ENCODE measurements at regions not wholly inside any gene's neighbourhood (a gene's known extent, or its start where the extent isn't known, plus 50 kb on each side); places are given as distances from the start of the nearest gene placed in this dataset.

DNA sequence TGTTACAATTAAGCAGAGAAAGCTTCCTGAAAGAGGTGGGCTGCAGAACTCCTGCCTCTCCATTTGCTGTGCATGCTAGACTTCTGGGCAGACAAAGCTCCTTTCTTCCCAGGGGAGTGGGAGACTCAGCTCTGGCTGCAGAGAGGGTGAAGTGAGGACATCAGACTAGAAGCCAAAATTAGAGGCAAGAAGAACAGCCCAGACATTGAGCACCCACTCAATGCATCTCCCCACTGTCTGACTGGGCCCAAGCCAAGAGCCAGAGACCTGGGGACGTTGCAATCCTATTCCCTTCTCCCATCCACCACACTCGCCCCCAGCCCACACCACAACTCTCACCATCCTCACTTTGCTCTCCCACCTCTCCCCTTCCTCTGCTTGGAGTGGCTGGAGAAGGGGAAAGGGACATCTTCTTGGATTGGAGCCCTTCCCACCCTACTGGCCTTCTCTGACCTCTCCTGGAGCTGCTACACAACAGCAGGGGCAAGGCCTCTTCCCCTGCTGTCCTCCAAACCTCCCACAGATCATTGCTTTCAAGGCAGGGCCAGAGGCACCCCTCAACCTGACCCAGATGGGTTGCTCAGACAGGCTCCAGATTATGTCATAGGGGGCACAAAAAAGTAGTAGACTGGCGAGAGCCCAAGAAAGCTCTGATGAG, 477.7 kb upstream of the CADM1 start:
- H3K27ac Mint-ChIP-seq, result peak overlapping the region; percentile 85
- TF ChIP-seq EZH2 (IDR thresholded peaks at IDR 0.05), result no peak
- TF ChIP-seq, protein P1, sequence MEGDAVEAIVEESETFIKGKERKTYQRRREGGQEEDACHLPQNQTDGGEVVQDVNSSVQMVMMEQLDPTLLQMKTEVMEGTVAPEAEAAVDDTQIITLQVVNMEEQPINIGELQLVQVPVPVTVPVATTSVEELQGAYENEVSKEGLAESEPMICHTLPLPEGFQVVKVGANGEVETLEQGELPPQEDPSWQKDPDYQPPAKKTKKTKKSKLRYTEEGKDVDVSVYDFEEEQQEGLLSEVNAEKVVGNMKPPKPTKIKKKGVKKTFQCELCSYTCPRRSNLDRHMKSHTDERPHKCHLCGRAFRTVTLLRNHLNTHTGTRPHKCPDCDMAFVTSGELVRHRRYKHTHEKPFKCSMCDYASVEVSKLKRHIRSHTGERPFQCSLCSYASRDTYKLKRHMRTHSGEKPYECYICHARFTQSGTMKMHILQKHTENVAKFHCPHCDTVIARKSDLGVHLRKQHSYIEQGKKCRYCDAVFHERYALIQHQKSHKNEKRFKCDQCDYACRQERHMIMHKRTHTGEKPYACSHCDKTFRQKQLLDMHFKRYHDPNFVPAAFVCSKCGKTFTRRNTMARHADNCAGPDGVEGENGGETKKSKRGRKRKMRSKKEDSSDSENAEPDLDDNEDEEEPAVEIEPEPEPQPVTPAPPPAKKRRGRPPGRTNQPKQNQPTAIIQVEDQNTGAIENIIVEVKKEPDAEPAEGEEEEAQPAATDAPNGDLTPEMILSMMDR (IDR thresholded peaks at IDR 0.05), result no peak
- TF ChIP-seq EZH2phosphoT487 (IDR thresholded peaks at IDR 0.05), result no peak
- Histone ChIP-seq H2AFZ (replicated peaks) (no peak overlapping the region), H3K4me2 (no peak overlapping the region), H3K4me1 (peaks cover 5% of the 10 kb centered on the region), H3K9ac (no peak overlapping the region), H3K27me3 (peaks cover 35% of the 10 kb centered on the region), H3K9me3 (ENCODE audit: low read depth) (no peaks in the 10 kb centered on the region), H3K4me3 (no peak overlapping the region), H3K79me2 (ENCODE audit: low read depth) (no peaks in the 10 kb centered on the region), H3K36me3 (no peaks in the 10 kb centered on the region), H3F3A (ENCODE audit: low read depth) (peaks cover 4% of the 10 kb centered on the region), H3K27ac (no peak overlapping the region), H4K20me1 (ENCODE audit: low read depth) (no peaks in the 10 kb centered on the region)
- H3K36me3 Mint-ChIP-seq, result no peaks in the 10 kb centered on the region
- no peak for DNase-seq (ENCODE audit: low spot score)
- H3K4me1 Mint-ChIP-seq, result peaks cover 36% of the 10 kb centered on the region
- peaks cover 12% of the 10 kb centered on the region for H3K27me3 Mint-ChIP-seq (ENCODE audit: insufficient read depth, low read depth)
- H3K9me3 Mint-ChIP-seq, result peaks cover 3% of the 10 kb centered on the region
- peak overlapping the region; percentile 1 for H3K4me3 Mint-ChIP-seq

DNA sequence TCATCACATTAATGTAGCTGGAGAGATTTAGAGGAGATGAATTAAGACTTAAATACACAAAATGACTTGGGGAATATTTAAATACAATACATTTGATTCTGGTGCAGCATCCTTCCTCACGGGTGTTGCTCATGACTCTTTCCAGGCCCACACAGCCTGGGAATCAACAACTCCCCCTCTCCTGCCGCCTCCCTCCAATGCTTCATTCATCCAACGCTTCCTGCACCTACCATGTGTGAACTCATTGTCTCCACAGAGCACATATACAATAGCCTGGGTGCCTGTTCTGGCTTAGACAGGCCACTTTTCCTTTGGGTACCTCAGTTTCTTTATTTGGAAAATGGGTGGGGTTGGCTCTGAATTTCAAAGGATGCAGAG, 476.9 kb upstream of the CADM1 start:
- Histone ChIP-seq H3K4me2 (no peak overlapping the region), H3K79me2 (ENCODE audit: low read depth) (no peaks in the 10 kb centered on the region), H3K27ac (no peak overlapping the region), H3K36me3 (no peaks in the 10 kb centered on the region), H3F3A (ENCODE audit: low read depth) (peaks cover 13% of the 10 kb centered on the region), H3K4me3 (no peak overlapping the region), H3K9me3 (ENCODE audit: low read depth) (no peaks in the 10 kb centered on the region), H3K27me3 (peaks cover 44% of the 10 kb centered on the region), H4K20me1 (ENCODE audit: low read depth) (no peaks in the 10 kb centered on the region), H3K4me1 (peaks cover 12% of the 10 kb centered on the region), H2AFZ (replicated peaks) (no peak overlapping the region), H3K9ac (no peak overlapping the region)
- peaks cover 39% of the 10 kb centered on the region for H3K4me1 Mint-ChIP-seq
- H3K36me3 Mint-ChIP-seq, result no peaks in the 10 kb centered on the region
- peaks cover 16% of the 10 kb centered on the region for H3K27me3 Mint-ChIP-seq (ENCODE audit: insufficient read depth, low read depth)
- no peak overlapping the region for H3K27ac Mint-ChIP-seq
- H3K9me3 Mint-ChIP-seq, result peaks cover 3% of the 10 kb centered on the region
- TF ChIP-seq EZH2phosphoT487 (IDR thresholded peaks at IDR 0.05), result no peak
- TF ChIP-seq, protein P1 (IDR thresholded peaks at IDR 0.05), result no peak
- TF ChIP-seq EZH2 (IDR thresholded peaks at IDR 0.05), result no peak
- H3K4me3 Mint-ChIP-seq, result no peak overlapping the region
- no peak for DNase-seq (ENCODE audit: low spot score)

DNA sequence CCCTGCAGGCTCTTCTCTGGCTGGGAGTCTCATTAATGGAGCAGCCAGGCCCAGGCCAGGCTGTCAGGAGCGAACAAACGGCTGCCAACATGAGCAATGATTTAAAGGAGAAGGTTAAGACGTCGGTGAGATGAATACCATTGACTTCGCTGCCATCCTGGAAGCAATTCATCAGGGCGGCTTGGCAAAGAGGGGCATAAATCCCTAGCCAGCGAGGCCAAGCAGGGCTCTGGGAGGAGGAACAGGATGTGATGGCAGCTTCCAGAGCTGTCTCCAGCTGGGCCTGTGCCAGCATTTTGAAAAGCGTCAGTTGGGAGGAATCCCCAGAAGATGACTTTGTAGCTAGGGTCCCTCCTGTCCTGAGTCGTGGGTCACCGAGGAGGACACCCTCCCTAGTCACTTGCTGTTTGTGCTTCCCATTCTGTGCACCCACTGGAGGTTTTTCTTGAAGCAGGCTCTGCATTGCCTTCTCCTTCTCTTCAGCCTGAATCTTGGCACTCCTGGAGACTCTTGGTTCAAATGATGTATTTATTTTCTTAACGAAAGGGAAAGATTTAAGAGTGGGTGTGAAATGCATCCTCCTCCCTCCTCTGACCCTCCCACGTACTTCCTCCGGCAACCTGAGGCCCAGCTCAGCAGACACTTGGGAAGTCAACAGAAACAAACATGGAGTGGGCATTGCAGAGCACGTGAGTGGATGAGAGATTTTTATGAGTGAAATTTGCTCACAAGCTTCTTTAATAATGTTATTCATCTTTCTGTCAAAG, 476.3 kb upstream of the CADM1 start:
- H3K4me1 ChIP-seq, result peaks cover 15% of the 10 kb centered on the region
- Mint-ChIP-seq H3K27me3 (ENCODE audit: insufficient read depth, low read depth) (peaks cover 14% of the 10 kb centered on the region), H3K36me3 (no peaks in the 10 kb centered on the region), H3K27ac (peak overlapping the region; percentile 72), H3K4me3 (no peak overlapping the region), H3K9me3 (peaks cover 3% of the 10 kb centered on the region), H3K4me1 (peaks cover 43% of the 10 kb centered on the region)
- H3K4me3 ChIP-seq, result no peak overlapping the region
- no peak for TF ChIP-seq EZH2 (IDR thresholded peaks at IDR 0.05)
- TF ChIP-seq EZH2phosphoT487 (IDR thresholded peaks at IDR 0.05), result no peak
- TF ChIP-seq, protein P1 (IDR thresholded peaks at IDR 0.05), result no peak
- H3K4me2 ChIP-seq, result no peak overlapping the region
- no peaks in the 10 kb centered on the region for H3K36me3 ChIP-seq
- DNase-seq (ENCODE audit: low spot score), result no peak
- H3K27me3 ChIP-seq, result peaks cover 49% of the 10 kb centered on the region
- no peaks in the 10 kb centered on the region for H3K79me2 ChIP-seq (ENCODE audit: low read depth)
- no peak overlapping the region for H3K9ac ChIP-seq
- H3K9me3 ChIP-seq (ENCODE audit: low read depth), result no peaks in the 10 kb centered on the region
- H2AFZ ChIP-seq (replicated peaks), result no peak overlapping the region
- no peak overlapping the region for H3K27ac ChIP-seq
- peaks cover 18% of the 10 kb centered on the region for H3F3A ChIP-seq (ENCODE audit: low read depth)
- no peaks in the 10 kb centered on the region for H4K20me1 ChIP-seq (ENCODE audit: low read depth)
